GM23338 (cell line): ENCODE measurements at regions not wholly inside any gene's neighbourhood (a gene's known extent, or its start where the extent isn't known, plus 50 kb on each side); places are given as distances from the start of the nearest gene placed in this dataset.

Experiments used
- ATAC-seq: fragments of 200-7000 bp; cut with Tn5 transposase; 3 replicates; pipeline ENCODE4 v1.9.1; 2020
- DNase-seq: peaks from one replicate; pipeline ENCODE4 v3.0.0-alpha.2; 2015; ENCODE audit warnings: low spot score
- H2AFZ ChIP-seq: fragments of 200-600 bp; sonication (generic); 2 replicates; pipeline ENCODE4 v1.8.0; 2016; ENCODE audit warnings: antibody characterized with exemption, mild to moderate bottlenecking, moderate library complexity
- H3F3A ChIP-seq: fragments of 200-600 bp; sonication (generic); replicated peaks from 2 replicates; pipeline ENCODE4 v1.8.0; 2017; ENCODE audit warnings: antibody characterized with exemption, mixed run types, low read depth
- H3K27ac ChIP-seq: fragments of 200-600 bp; sonication (generic); 2 replicates; pipeline ENCODE4 v1.6.1; 2016; ENCODE audit warnings: low read depth
- H3K27me3 ChIP-seq: fragments of 200-600 bp; sonication (generic); 2 replicates; pipeline ENCODE4 v1.8.0; 2016; ENCODE audit warnings: mild to moderate bottlenecking, mixed run types, moderate library complexity; ENCODE audit not compliant: insufficient read depth
- H3K36me3 ChIP-seq: fragments of 200-600 bp; sonication (generic); 2 replicates; pipeline ENCODE4 v1.8.0; 2016; ENCODE audit warnings: mild to moderate bottlenecking; ENCODE audit not compliant: insufficient read depth
- H3K4me1 ChIP-seq: fragments of 200-600 bp; sonication (generic); 2 replicates; pipeline ENCODE4 v1.8.0; 2016; ENCODE audit warnings: mild to moderate bottlenecking, moderate library complexity; ENCODE audit not compliant: insufficient read depth
- H3K4me2 ChIP-seq: fragments of 200-600 bp; sonication (generic); 2 replicates; pipeline ENCODE4 v1.7.1; 2017; ENCODE audit warnings: mixed run types
- H3K4me3 ChIP-seq: fragments of 200-600 bp; sonication (generic); 2 replicates; pipeline ENCODE4 v1.6.1; 2016; ENCODE audit warnings: mixed run types
- H3K79me2 ChIP-seq: fragments of 200-600 bp; sonication (generic); replicated peaks from 2 replicates; pipeline ENCODE4 v1.8.0; 2017; ENCODE audit warnings: mild to moderate bottlenecking; ENCODE audit not compliant: insufficient read depth
- H3K9me2 ChIP-seq: fragments of 200-600 bp; sonication (generic); 2 replicates; pipeline ENCODE4 v1.8.0; 2017; ENCODE audit not compliant: insufficient read depth
- H4K20me1 ChIP-seq: fragments of 200-600 bp; sonication (generic); replicated peaks from 2 replicates; pipeline ENCODE4 v1.8.0; 2017; ENCODE audit warnings: mild to moderate bottlenecking; ENCODE audit not compliant: insufficient read depth
- H3K27ac Mint-ChIP-seq: 2 replicates; pipeline ENCODE4 v1.8.0; 2020; ENCODE audit warnings: inconsistent platforms, mild to moderate bottlenecking, moderate library complexity, mixed read lengths
- H3K27me3 Mint-ChIP-seq: 3 replicates; pipeline ENCODE4 v1.8.0; 2022; ENCODE audit warnings: low read depth, mild to moderate bottlenecking, moderate library complexity, mixed read lengths, inconsistent platforms; ENCODE audit not compliant: insufficient read depth, poor library complexity
- H3K36me3 Mint-ChIP-seq: 3 replicates; pipeline ENCODE4 v1.8.0; 2021; ENCODE audit warnings: low read depth, mild to moderate bottlenecking, inconsistent platforms, moderate library complexity, mixed read lengths
- H3K4me1 Mint-ChIP-seq: 3 replicates; pipeline ENCODE4 v1.8.0; 2020; ENCODE audit warnings: mild to moderate bottlenecking, inconsistent platforms, mixed read lengths
- H3K4me3 Mint-ChIP-seq: 3 replicates; pipeline ENCODE4 v1.8.0; 2021; ENCODE audit warnings: moderate library complexity, mild to moderate bottlenecking, inconsistent platforms, mixed read lengths
- H3K9me3 Mint-ChIP-seq: 3 replicates; pipeline ENCODE4 v1.8.0; 2020; ENCODE audit warnings: moderate library complexity, mild to moderate bottlenecking, inconsistent platforms, mixed read lengths
- CREB1 ChIP-seq: fragments of 250-450 bp; sonication (Bioruptor Pico); IDR thresholded peaks from 2 replicates; pipeline ENCODE4 v1.5.0; 2020; ENCODE audit warnings: low read depth, mild to moderate bottlenecking, moderate library complexity
- EZH2 ChIP-seq: fragments of 200-600 bp; sonication (generic); IDR thresholded peaks from one replicate; pipeline ENCODE4 v1.8.0; 2017; ENCODE audit warnings: antibody characterized with exemption, mild to moderate bottlenecking, low read depth; ENCODE audit not compliant: unreplicated experiment
- NANOG ChIP-seq: IDR thresholded peaks from 2 replicates; pipeline ENCODE4 v1.6.1; 2016; ENCODE audit warnings: antibody characterized with exemption, borderline replicate concordance
- STAT1 ChIP-seq: IDR thresholded peaks from one replicate; pipeline ENCODE4 v1.6.1; 2016; ENCODE audit warnings: antibody characterized with exemption; ENCODE audit not compliant: unreplicated experiment
- ZNF114 ChIP-seq: fragments of 250-450 bp; sonication (Bioruptor Pico); IDR thresholded peaks from 2 replicates; pipeline ENCODE4 v1.5.0; 2020; ENCODE audit warnings: mild to moderate bottlenecking, moderate library complexity
- ZNF331 ChIP-seq: fragments of 250-450 bp; sonication (Bioruptor Pico); IDR thresholded peaks from 2 replicates; pipeline ENCODE4 v1.5.0; 2020; ENCODE audit warnings: low read depth, mild to moderate bottlenecking, moderate library complexity
- TF ChIP-seq, protein P1 (sequence below), 2 experiments: fragments of 200-600 bp in 1 of 2; sonication (generic) in 1 of 2; conservative IDR thresholded peaks; 2 replicates each; pipeline versions ENCODE4 v1.5.1 to v1.6.1; 2016 to 2017; ENCODE audit warnings: antibody characterized with exemption in 2 of 2, low read depth in 2 of 2, mild to moderate bottlenecking in 2 of 2, moderate library complexity in 1 of 2
- TF ChIP-seq, protein P2 (sequence below): fragments of 250-450 bp; sonication (Bioruptor Pico); IDR thresholded peaks from 2 replicates; pipeline ENCODE4 v1.5.0; 2020; ENCODE audit warnings: mild to moderate bottlenecking, moderate library complexity
- TF ChIP-seq, protein P3 (sequence below): IDR thresholded peaks from 2 replicates; pipeline ENCODE4 v1.6.1; 2016; ENCODE audit warnings: antibody characterized with exemption

DNA sequence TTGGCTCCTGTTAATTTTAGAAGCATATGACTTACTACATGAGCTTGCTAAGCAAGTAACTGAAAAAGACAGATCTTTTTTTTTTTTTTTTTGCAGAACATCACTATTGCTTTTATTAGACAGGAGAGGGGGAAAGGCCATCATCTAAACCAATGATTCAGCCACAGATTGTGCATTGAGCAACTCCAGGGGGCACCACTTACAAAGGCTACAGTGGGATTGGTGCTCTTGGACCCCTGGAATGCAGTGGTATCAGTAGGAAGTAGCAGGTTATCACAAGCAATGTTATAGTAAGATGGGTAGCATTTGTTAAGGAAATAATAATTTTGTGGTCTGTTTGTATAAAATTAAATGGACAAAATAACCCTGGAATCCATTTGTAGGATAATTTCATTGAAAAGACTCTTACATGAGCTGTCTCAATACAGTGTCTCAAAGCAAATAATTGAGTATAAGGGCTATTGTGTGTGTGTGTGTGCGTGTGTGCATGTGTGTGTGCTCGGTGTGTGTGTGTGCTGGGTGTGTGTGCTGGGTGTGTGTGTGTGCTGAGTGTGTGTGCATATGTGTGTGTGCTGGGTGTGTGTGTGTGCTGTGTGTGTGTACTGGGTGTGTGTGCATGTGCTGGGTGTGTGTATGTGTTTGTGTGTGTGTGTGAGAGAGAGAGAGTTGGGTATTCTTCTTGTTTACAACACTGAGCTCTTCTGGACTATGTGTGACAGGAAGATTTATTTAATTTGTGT is 296.3 kb downstream of the PCDH7 start:
- no peak overlapping the region for H3K4me3 ChIP-seq
- no peaks in the 10 kb centered on the region for H3K36me3 Mint-ChIP-seq
- no peaks in the 10 kb centered on the region for H3K36me3 ChIP-seq
- H3K4me1 Mint-ChIP-seq = no peaks in the 10 kb centered on the region
- TF ChIP-seq, protein P1, sequence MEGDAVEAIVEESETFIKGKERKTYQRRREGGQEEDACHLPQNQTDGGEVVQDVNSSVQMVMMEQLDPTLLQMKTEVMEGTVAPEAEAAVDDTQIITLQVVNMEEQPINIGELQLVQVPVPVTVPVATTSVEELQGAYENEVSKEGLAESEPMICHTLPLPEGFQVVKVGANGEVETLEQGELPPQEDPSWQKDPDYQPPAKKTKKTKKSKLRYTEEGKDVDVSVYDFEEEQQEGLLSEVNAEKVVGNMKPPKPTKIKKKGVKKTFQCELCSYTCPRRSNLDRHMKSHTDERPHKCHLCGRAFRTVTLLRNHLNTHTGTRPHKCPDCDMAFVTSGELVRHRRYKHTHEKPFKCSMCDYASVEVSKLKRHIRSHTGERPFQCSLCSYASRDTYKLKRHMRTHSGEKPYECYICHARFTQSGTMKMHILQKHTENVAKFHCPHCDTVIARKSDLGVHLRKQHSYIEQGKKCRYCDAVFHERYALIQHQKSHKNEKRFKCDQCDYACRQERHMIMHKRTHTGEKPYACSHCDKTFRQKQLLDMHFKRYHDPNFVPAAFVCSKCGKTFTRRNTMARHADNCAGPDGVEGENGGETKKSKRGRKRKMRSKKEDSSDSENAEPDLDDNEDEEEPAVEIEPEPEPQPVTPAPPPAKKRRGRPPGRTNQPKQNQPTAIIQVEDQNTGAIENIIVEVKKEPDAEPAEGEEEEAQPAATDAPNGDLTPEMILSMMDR (conservative IDR thresholded peaks at IDR 0.05; ENCODE audit: low read depth in 2 of 2) = peak; percentile 63 to 81
- TF ChIP-seq ZNF114 (no peak), STAT1 (no peak)
- no peaks in the 10 kb centered on the region for H3K79me2 ChIP-seq
- no peak overlapping the region for H2AFZ ChIP-seq
- H3K4me1 ChIP-seq = peaks cover 4% of the 10 kb centered on the region; the same call in 1 of the 2 replicates
- DNase-seq = peak; percentile 58
- no peaks in the 10 kb centered on the region for H3F3A ChIP-seq
- no peaks in the 10 kb centered on the region for H4K20me1 ChIP-seq
- H3K9me3 Mint-ChIP-seq = no peaks in the 10 kb centered on the region
- H3K9me2 ChIP-seq = no peaks in the 10 kb centered on the region
- no peak overlapping the region for H3K27ac ChIP-seq
- no peak overlapping the region for H3K4me3 Mint-ChIP-seq
- no peaks in the 10 kb centered on the region for H3K27me3 Mint-ChIP-seq
- no peak overlapping the region for H3K4me2 ChIP-seq
- peak; percentile 65 for ATAC-seq
- H3K27me3 ChIP-seq = no peaks in the 10 kb centered on the region
- H3K27ac Mint-ChIP-seq = no peak overlapping the region

DNA sequence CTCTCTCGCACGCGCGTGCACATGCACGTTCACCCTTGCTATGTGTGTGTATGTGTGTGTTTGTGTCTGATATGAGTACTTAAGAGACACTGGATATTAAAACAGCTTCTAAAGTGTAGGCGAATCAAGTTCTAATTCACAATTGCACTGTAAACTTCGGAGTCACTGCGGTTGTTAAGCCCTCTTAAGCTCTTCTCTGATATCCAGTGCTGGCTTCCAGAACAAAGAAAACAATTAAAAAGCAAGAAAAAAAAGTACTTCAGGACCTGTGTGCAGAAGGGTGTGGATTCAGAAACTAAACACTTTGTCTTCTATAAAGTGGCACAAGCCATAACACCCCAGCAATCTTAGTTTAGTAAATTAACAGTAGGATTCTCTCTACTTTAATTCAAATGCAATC is 300.2 kb downstream of the PCDH7 start:
- no peaks in the 10 kb centered on the region for H3K27me3 Mint-ChIP-seq
- H3K36me3 Mint-ChIP-seq = no peaks in the 10 kb centered on the region
- H3K4me3 Mint-ChIP-seq = no peak overlapping the region
- Histone ChIP-seq H3K9me2 (no peaks in the 10 kb centered on the region), H3K79me2 (no peaks in the 10 kb centered on the region), H3K4me1 (peaks cover 4% of the 10 kb centered on the region; the same call in 1 of the 2 replicates), H3K36me3 (no peaks in the 10 kb centered on the region), H3K27me3 (no peaks in the 10 kb centered on the region), H3K4me2 (no peak overlapping the region), H2AFZ (no peak overlapping the region), H3K4me3 (no peak overlapping the region), H3K27ac (no peak overlapping the region), H4K20me1 (no peaks in the 10 kb centered on the region), H3F3A (no peaks in the 10 kb centered on the region)
- H3K9me3 Mint-ChIP-seq = no peaks in the 10 kb centered on the region
- H3K4me1 Mint-ChIP-seq = no peaks in the 10 kb centered on the region
- ATAC-seq (no peak), DNase-seq (no peak)
- H3K27ac Mint-ChIP-seq = no peak overlapping the region
- TF ChIP-seq EZH2 (no peak), CREB1 (CRISPR knock-in tag) (no peak), NANOG (no peak), ZNF331 (CRISPR knock-in tag) (no peak)
- TF ChIP-seq, protein P2, sequence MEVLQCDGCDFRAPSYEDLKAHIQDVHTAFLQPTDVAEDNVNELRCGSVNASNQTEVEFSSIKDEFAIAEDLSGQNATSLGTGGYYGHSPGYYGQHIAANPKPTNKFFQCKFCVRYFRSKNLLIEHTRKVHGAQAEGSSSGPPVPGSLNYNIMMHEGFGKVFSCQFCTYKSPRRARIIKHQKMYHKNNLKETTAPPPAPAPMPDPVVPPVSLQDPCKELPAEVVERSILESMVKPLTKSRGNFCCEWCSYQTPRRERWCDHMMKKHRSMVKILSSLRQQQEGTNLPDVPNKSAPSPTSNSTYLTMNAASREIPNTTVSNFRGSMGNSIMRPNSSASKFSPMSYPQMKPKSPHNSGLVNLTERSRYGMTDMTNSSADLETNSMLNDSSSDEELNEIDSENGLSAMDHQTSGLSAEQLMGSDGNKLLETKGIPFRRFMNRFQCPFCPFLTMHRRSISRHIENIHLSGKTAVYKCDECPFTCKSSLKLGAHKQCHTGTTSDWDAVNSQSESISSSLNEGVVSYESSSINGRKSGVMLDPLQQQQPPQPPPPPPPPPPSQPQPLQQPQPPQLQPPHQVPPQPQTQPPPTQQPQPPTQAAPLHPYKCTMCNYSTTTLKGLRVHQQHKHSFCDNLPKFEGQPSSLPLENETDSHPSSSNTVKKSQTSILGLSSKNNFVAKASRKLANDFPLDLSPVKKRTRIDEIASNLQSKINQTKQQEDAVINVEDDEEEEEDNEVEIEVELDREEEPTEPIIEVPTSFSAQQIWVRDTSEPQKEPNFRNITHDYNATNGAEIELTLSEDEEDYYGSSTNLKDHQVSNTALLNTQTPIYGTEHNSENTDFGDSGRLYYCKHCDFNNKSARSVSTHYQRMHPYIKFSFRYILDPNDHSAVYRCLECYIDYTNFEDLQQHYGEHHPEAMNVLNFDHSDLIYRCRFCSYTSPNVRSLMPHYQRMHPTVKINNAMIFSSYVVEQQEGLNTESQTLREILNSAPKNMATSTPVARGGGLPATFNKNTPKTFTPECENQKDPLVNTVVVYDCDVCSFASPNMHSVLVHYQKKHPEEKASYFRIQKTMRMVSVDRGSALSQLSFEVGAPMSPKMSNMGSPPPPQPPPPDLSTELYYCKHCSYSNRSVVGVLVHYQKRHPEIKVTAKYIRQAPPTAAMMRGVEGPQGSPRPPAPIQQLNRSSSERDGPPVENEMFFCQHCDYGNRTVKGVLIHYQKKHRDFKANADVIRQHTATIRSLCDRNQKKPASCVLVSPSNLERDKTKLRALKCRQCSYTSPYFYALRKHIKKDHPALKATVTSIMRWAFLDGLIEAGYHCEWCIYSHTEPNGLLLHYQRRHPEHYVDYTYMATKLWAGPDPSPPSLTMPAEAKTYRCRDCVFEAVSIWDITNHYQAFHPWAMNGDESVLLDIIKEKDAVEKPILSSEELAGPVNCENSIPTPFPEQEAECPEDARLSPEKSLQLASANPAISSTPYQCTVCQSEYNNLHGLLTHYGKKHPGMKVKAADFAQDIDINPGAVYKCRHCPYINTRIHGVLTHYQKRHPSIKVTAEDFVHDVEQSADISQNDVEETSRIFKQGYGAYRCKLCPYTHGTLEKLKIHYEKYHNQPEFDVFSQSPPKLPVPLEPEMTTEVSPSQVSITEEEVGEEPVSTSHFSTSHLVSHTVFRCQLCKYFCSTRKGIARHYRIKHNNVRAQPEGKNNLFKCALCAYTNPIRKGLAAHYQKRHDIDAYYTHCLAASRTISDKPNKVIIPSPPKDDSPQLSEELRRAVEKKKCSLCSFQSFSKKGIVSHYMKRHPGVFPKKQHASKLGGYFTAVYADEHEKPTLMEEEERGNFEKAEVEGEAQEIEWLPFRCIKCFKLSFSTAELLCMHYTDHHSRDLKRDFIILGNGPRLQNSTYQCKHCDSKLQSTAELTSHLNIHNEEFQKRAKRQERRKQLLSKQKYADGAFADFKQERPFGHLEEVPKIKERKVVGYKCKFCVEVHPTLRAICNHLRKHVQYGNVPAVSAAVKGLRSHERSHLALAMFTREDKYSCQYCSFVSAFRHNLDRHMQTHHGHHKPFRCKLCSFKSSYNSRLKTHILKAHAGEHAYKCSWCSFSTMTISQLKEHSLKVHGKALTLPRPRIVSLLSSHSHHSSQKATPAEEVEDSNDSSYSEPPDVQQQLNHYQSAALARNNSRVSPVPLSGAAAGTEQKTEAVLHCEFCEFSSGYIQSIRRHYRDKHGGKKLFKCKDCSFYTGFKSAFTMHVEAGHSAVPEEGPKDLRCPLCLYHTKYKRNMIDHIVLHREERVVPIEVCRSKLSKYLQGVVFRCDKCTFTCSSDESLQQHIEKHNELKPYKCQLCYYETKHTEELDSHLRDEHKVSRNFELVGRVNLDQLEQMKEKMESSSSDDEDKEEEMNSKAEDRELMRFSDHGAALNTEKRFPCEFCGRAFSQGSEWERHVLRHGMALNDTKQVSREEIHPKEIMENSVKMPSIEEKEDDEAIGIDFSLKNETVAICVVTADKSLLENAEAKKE = no peak
- TF ChIP-seq, protein P3, sequence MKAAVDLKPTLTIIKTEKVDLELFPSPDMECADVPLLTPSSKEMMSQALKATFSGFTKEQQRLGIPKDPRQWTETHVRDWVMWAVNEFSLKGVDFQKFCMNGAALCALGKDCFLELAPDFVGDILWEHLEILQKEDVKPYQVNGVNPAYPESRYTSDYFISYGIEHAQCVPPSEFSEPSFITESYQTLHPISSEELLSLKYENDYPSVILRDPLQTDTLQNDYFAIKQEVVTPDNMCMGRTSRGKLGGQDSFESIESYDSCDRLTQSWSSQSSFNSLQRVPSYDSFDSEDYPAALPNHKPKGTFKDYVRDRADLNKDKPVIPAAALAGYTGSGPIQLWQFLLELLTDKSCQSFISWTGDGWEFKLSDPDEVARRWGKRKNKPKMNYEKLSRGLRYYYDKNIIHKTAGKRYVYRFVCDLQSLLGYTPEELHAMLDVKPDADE = no peak
- TF ChIP-seq, protein P1 (conservative IDR thresholded peaks at IDR 0.05; ENCODE audit: low read depth in 2 of 2) = no peak
